DND-41 (cell line): ENCODE measurements at regions not wholly inside any gene's neighbourhood (a gene's known extent, or its start where the extent isn't known, plus 50 kb on each side); places are given as distances from the start of the nearest gene placed in this dataset.

Experiments used
- CTCF ChIP-seq: IDR thresholded peaks from 2 replicates; pipeline ENCODE4 v1.5.1; 2012; ENCODE audit warnings: borderline replicate concordance, low read length, moderate library complexity, mild to moderate bottlenecking; ENCODE audit not compliant: poor library complexity, severe bottlenecking; ENCODE audit errors: extremely low read depth
- EZH2 ChIP-seq: IDR thresholded peaks from 3 replicates; pipeline ENCODE4 v1.6.1; 2012; ENCODE audit warnings: borderline replicate concordance, low read depth, mild to moderate bottlenecking, moderate library complexity, low read length, inconsistent platforms; ENCODE audit not compliant: severe bottlenecking

GRCh38 chr13:59488436-59488835 lies 675.3 kb downstream of the DIAPH3 start:
- TF ChIP-seq CTCF (no peak), EZH2 (no peak)
